Neural progenitor cell (in vitro differentiated cells): ENCODE measurements at regions not wholly inside any gene's neighbourhood (a gene's known extent, or its start where the extent isn't known, plus 50 kb on each side); places are given as distances from the start of the nearest gene placed in this dataset.

Source experiments
- DNase-seq: peaks from one replicate; pipeline ENCODE4 v3.0.0-alpha.2; 2016; ENCODE audit warnings: low spot score
- H2AFZ ChIP-seq: fragments of 200-600 bp; sonication (generic); replicated peaks from 2 replicates; pipeline ENCODE4 v1.6.1; 2016; ENCODE audit warnings: antibody characterized with exemption
- H3F3A ChIP-seq: fragments of 200-600 bp; sonication (generic); 2 replicates; pipeline ENCODE4 v1.6.1; 2016; ENCODE audit warnings: antibody characterized with exemption, low read depth
- H3K27ac ChIP-seq: fragments of 200-600 bp; sonication (generic); 2 replicates; pipeline ENCODE4 v1.5.1; 2016; ENCODE audit warnings: mild to moderate bottlenecking
- H3K27me3 ChIP-seq: fragments of 200-600 bp; sonication (generic); 2 replicates; pipeline ENCODE4 v1.6.1; 2016; ENCODE audit warnings: mild to moderate bottlenecking, moderate library complexity
- H3K36me3 ChIP-seq: fragments of 200-600 bp; sonication (generic); 2 replicates; pipeline ENCODE4 v1.5.1; 2016
- H3K4me1 ChIP-seq: fragments of 200-600 bp; sonication (generic); 2 replicates; pipeline ENCODE4 v1.6.1; 2016; ENCODE audit warnings: mixed run types
- H3K4me2 ChIP-seq: fragments of 200-600 bp; sonication (generic); 2 replicates; pipeline ENCODE4 v1.6.1; 2016
- H3K4me3 ChIP-seq: fragments of 200-600 bp; sonication (generic); 2 replicates; pipeline ENCODE4 v1.5.1; 2016
- H3K79me2 ChIP-seq: fragments of 200-600 bp; sonication (generic); 2 replicates; pipeline ENCODE4 v1.6.1; 2016; ENCODE audit warnings: low read depth
- H3K9ac ChIP-seq: fragments of 200-600 bp; sonication (generic); 2 replicates; pipeline ENCODE4 v1.6.1; 2016
- H3K9me3 ChIP-seq: fragments of 200-600 bp; sonication (generic); 2 replicates; pipeline ENCODE4 v1.5.1; 2016; ENCODE audit warnings: low read depth
- H4K20me1 ChIP-seq: fragments of 200-600 bp; sonication (generic); 2 replicates; pipeline ENCODE4 v1.6.1; 2016; ENCODE audit warnings: low read depth
- H3K27ac Mint-ChIP-seq: 3 replicates; pipeline ENCODE4 v1.8.0; 2021; ENCODE audit warnings: mixed read lengths
- H3K27me3 Mint-ChIP-seq: 2 replicates; pipeline ENCODE4 v1.8.0; 2022; ENCODE audit warnings: low read depth, mild to moderate bottlenecking, inconsistent platforms, moderate library complexity, mixed read lengths; ENCODE audit not compliant: insufficient read depth
- H3K36me3 Mint-ChIP-seq: 3 replicates; pipeline ENCODE4 v1.8.0; 2021; ENCODE audit warnings: mixed read lengths
- H3K4me1 Mint-ChIP-seq: 3 replicates; pipeline ENCODE4 v1.8.0; 2021; ENCODE audit warnings: mixed read lengths
- H3K4me3 Mint-ChIP-seq: 3 replicates; pipeline ENCODE4 v1.8.0; 2021; ENCODE audit warnings: mild to moderate bottlenecking, moderate library complexity, mixed read lengths
- H3K9me3 Mint-ChIP-seq: 3 replicates; pipeline ENCODE4 v1.8.0; 2020; ENCODE audit warnings: mixed read lengths
- CTCF ChIP-seq: fragments of 200-600 bp; sonication (generic); IDR thresholded peaks from 2 replicates; pipeline ENCODE4 v1.5.1; 2017; ENCODE audit warnings: antibody characterized with exemption, mild to moderate bottlenecking
- EZH2 ChIP-seq: fragments of 200-600 bp; sonication (generic); IDR thresholded peaks from 2 replicates; pipeline ENCODE4 v1.6.1; 2017; ENCODE audit warnings: antibody characterized with exemption, mild to moderate bottlenecking, moderate library complexity
- EZH2phosphoT487 ChIP-seq: fragments of 200-600 bp; sonication (generic); IDR thresholded peaks from 2 replicates; pipeline ENCODE4 v1.6.1; 2017; ENCODE audit warnings: antibody characterized with exemption

GRCh38 chr6:145546265-145546664 lies 189.1 kb downstream of the EPM2A start:
- DNase-seq, result no peak
- H3K9ac ChIP-seq, result no peak overlapping the region
- Mint-ChIP-seq H3K4me1 (peaks cover 2% of the 10 kb centered on the region), H3K4me3 (no peak overlapping the region), H3K27me3 (peaks cover 2% of the 10 kb centered on the region), H3K36me3 (no peaks in the 10 kb centered on the region), H3K27ac (no peak overlapping the region), H3K9me3 (no peaks in the 10 kb centered on the region)
- H3K27me3 ChIP-seq, result no peaks in the 10 kb centered on the region
- no peak overlapping the region for H2AFZ ChIP-seq
- H3K27ac ChIP-seq, result no peak overlapping the region
- no peaks in the 10 kb centered on the region for H3K36me3 ChIP-seq
- TF ChIP-seq EZH2phosphoT487 (no peak), EZH2 (no peak), CTCF (no peak)
- no peaks in the 10 kb centered on the region for H3K9me3 ChIP-seq
- no peaks in the 10 kb centered on the region for H3K4me1 ChIP-seq
- no peaks in the 10 kb centered on the region for H3F3A ChIP-seq
- H3K79me2 ChIP-seq, result no peaks in the 10 kb centered on the region
- H4K20me1 ChIP-seq, result no peaks in the 10 kb centered on the region
- no peak overlapping the region for H3K4me3 ChIP-seq
- H3K4me2 ChIP-seq, result no peak overlapping the region

- H3K9ac ChIP-seq, result no peak overlapping the region
- no peak overlapping the region for H3K4me2 ChIP-seq
- Mint-ChIP-seq H3K27me3 (peaks cover 2% of the 10 kb centered on the region), H3K4me1 (peaks cover 2% of the 10 kb centered on the region), H3K4me3 (no peak overlapping the region), H3K9me3 (no peaks in the 10 kb centered on the region), H3K27ac (no peak overlapping the region), H3K36me3 (no peaks in the 10 kb centered on the region)
- H3K4me1 ChIP-seq, result no peaks in the 10 kb centered on the region
- no peak overlapping the region for H3K4me3 ChIP-seq
- no peak overlapping the region for H2AFZ ChIP-seq
- no peaks in the 10 kb centered on the region for H3K27me3 ChIP-seq
- H3F3A ChIP-seq, result no peaks in the 10 kb centered on the region
- H3K36me3 ChIP-seq, result no peaks in the 10 kb centered on the region
- H3K79me2 ChIP-seq, result no peaks in the 10 kb centered on the region
- no peak for DNase-seq
- H3K27ac ChIP-seq, result no peak overlapping the region
- no peaks in the 10 kb centered on the region for H4K20me1 ChIP-seq
- H3K9me3 ChIP-seq, result no peaks in the 10 kb centered on the region
- no peak for TF ChIP-seq EZH2
- TF ChIP-seq EZH2phosphoT487, result no peak
- no peak for TF ChIP-seq CTCF
Observed at GRCh38 chr6:145547594-145548335, 187.6 kb downstream of the EPM2A start.

DNA sequence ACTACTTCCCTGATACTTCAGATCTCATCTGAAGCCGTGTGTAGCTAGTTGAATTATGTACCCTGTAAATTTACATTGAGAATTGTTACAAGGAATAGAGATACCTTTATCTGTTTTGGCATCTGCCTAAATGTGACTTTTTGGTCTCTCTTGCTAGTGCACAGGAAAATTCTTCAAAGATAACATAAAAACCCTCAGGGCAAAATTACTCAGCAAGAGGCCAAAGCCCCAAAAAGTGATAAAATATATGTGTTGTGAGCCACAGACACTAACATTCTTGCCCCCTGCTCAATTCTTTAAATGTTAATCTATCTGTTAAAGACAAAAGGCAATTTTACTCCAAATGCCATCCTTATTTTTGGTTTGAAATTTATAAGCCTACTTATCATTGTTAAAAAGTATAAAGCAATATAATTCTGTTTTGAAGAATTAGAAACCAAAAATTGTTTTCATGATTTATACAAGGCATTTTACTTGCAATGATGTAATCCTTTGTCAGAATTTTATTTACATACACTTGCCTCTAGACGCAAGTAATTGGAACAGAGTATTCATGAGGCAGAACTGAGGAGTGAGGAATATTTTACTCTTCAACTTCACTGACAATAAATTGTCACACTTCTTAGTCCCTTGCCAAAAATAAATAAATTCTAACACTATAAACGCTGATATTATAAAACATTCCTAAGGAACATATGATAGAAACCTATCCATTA lies 186.2 kb downstream of the EPM2A start:
- no peaks in the 10 kb centered on the region for H4K20me1 ChIP-seq
- H3K9me3 Mint-ChIP-seq, result no peaks in the 10 kb centered on the region
- peaks cover 2% of the 10 kb centered on the region for H3K4me1 Mint-ChIP-seq
- H3K9ac ChIP-seq, result no peak overlapping the region
- no peak for DNase-seq
- H3K4me3 ChIP-seq, result no peak overlapping the region
- H2AFZ ChIP-seq, result no peak overlapping the region
- no peaks in the 10 kb centered on the region for H3K9me3 ChIP-seq
- H3K36me3 Mint-ChIP-seq, result no peaks in the 10 kb centered on the region
- H3K27me3 Mint-ChIP-seq, result peaks cover 2% of the 10 kb centered on the region
- no peaks in the 10 kb centered on the region for H3F3A ChIP-seq
- H3K79me2 ChIP-seq, result no peaks in the 10 kb centered on the region
- H3K27me3 ChIP-seq, result no peaks in the 10 kb centered on the region
- no peak overlapping the region for H3K27ac ChIP-seq
- H3K4me2 ChIP-seq, result no peak overlapping the region
- no peaks in the 10 kb centered on the region for H3K36me3 ChIP-seq
- TF ChIP-seq EZH2 (no peak), CTCF (no peak), EZH2phosphoT487 (no peak)
- no peaks in the 10 kb centered on the region for H3K4me1 ChIP-seq
- H3K27ac Mint-ChIP-seq, result no peak overlapping the region
- no peak overlapping the region for H3K4me3 Mint-ChIP-seq
